ENCODE measurements at regions not wholly inside any gene's neighbourhood (a gene's known extent, or its start where the extent isn't known, plus 50 kb on each side); places are given as distances from the start of the nearest gene placed in this dataset.

GRCh38 chr15:88399021-88399685, 68.0 kb downstream of the MRPL46 start:
- peaks cover 11% of the 10 kb centered on the region for H3K27me3 Mint-ChIP-seq (ENCODE audit: low read depth)
- H3K4me1 Mint-ChIP-seq = peaks cover 11% of the 10 kb centered on the region
- H3K36me3 Mint-ChIP-seq (ENCODE audit: low read depth) = no peaks in the 10 kb centered on the region
- H3K27ac Mint-ChIP-seq (ENCODE audit: unreplicated experiment) = no peak overlapping the region
- DNase-seq (ENCODE audit: low read depth, low spot score) = no peak
- no peak for TF ChIP-seq CTCF (conservative IDR thresholded peaks at IDR 0.05)
- no peak overlapping the region for H3K4me3 Mint-ChIP-seq
- no peaks in the 10 kb centered on the region for H3K9me3 Mint-ChIP-seq

GRCh38 chr15:88398011-88398410, 69.2 kb downstream of the MRPL46 start:
- DNase-seq (ENCODE audit: low read depth, low spot score) = no peak
- peaks cover 3% of the 10 kb centered on the region for H3K27me3 Mint-ChIP-seq (ENCODE audit: low read depth)

GRCh38 chr15:88397506-88397905, 69.7 kb downstream of the MRPL46 start:
- TF ChIP-seq CTCF (conservative IDR thresholded peaks at IDR 0.05) = no peak
- no peak overlapping the region for H3K4me3 Mint-ChIP-seq
- H3K27me3 Mint-ChIP-seq (ENCODE audit: low read depth) = peaks cover 3% of the 10 kb centered on the region

More at GRCh38 chr15:88398011-88398410, 69.2 kb downstream of the MRPL46 start:
- Mint-ChIP-seq H3K27ac (ENCODE audit: unreplicated experiment) (no peak overlapping the region), H3K4me3 (no peak overlapping the region), H3K9me3 (no peaks in the 10 kb centered on the region), H3K4me1 (peaks cover 5% of the 10 kb centered on the region), H3K36me3 (ENCODE audit: low read depth) (no peaks in the 10 kb centered on the region)
- TF ChIP-seq CTCF (conservative IDR thresholded peaks at IDR 0.05) = no peak

GRCh38 chr15:88395872-88396781, 71.1 kb downstream of the MRPL46 start:
- Mint-ChIP-seq H3K27me3 (ENCODE audit: low read depth) (peaks cover 3% of the 10 kb centered on the region), H3K4me3 (no peak overlapping the region), H3K4me1 (peaks cover 5% of the 10 kb centered on the region), H3K27ac (ENCODE audit: unreplicated experiment) (no peak overlapping the region), H3K36me3 (ENCODE audit: low read depth) (no peaks in the 10 kb centered on the region), H3K9me3 (no peaks in the 10 kb centered on the region)
- no peak for TF ChIP-seq CTCF (conservative IDR thresholded peaks at IDR 0.05)
- no peak for DNase-seq (ENCODE audit: low read depth, low spot score)

More at GRCh38 chr15:88397506-88397905, 69.7 kb downstream of the MRPL46 start:
- Mint-ChIP-seq H3K4me1 (peaks cover 5% of the 10 kb centered on the region), H3K27ac (ENCODE audit: unreplicated experiment) (no peak overlapping the region), H3K9me3 (no peaks in the 10 kb centered on the region), H3K36me3 (ENCODE audit: low read depth) (no peaks in the 10 kb centered on the region)
- no peak for DNase-seq (ENCODE audit: low read depth, low spot score)

- DNase-seq (ENCODE audit: low read depth, low spot score) = no peak
These were observed 71.9 kb downstream of the MRPL46 start for GRCh38 chr15:88395241-88395640.

More at GRCh38 chr15:88395241-88395640, 71.9 kb downstream of the MRPL46 start:
- Mint-ChIP-seq H3K4me1 (peaks cover 5% of the 10 kb centered on the region), H3K9me3 (no peaks in the 10 kb centered on the region), H3K27ac (ENCODE audit: unreplicated experiment) (no peak overlapping the region), H3K4me3 (no peak overlapping the region), H3K27me3 (ENCODE audit: low read depth) (peaks cover 3% of the 10 kb centered on the region), H3K36me3 (ENCODE audit: low read depth) (no peaks in the 10 kb centered on the region)
- no peak for TF ChIP-seq CTCF (conservative IDR thresholded peaks at IDR 0.05)

All from neural crest cell (in vitro differentiated cells).